ENCODE measurements at regions not wholly inside any gene's neighbourhood (a gene's known extent, or its start where the extent isn't known, plus 50 kb on each side); places are given as distances from the start of the nearest gene placed in this dataset.

DNA sequence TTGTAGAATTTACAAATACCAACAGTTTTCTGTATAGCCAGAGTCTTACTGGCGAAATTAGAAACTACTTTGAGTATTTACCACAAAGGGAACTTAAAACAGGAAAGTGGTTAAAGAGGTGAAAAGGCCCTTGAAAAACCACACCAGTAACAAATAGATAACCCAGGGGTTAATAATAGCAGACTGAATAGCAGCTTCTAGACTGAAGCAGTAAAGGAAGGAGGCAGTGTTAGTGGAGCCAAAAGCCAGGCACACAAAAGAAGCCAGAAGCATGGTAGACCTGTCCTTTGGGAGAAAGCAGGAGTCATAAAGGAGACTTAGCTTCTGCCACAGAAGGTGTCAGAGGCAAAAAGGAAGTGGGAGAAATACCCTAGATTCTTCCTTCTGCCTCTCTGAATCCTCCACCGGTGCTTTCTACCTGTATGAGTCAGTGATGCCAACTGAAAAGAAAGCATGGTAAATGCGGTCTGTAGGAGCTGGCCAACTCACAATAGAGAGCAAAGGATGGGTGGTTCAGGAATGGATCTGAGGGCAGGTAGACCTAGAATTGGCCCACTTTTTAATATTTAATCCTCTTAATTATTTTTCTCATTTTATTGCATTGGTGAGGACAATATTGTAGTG, 97.3 kb downstream of the ARL6IP6 start:
- TF ChIP-seq, protein P1, sequence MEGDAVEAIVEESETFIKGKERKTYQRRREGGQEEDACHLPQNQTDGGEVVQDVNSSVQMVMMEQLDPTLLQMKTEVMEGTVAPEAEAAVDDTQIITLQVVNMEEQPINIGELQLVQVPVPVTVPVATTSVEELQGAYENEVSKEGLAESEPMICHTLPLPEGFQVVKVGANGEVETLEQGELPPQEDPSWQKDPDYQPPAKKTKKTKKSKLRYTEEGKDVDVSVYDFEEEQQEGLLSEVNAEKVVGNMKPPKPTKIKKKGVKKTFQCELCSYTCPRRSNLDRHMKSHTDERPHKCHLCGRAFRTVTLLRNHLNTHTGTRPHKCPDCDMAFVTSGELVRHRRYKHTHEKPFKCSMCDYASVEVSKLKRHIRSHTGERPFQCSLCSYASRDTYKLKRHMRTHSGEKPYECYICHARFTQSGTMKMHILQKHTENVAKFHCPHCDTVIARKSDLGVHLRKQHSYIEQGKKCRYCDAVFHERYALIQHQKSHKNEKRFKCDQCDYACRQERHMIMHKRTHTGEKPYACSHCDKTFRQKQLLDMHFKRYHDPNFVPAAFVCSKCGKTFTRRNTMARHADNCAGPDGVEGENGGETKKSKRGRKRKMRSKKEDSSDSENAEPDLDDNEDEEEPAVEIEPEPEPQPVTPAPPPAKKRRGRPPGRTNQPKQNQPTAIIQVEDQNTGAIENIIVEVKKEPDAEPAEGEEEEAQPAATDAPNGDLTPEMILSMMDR (IDR thresholded peaks at IDR 0.05): no peak
- no peak for TF ChIP-seq POLR2A (IDR thresholded peaks at IDR 0.05)
